WTC11 (cell line): ENCODE measurements at regions not wholly inside any gene's neighbourhood (a gene's known extent, or its start where the extent isn't known, plus 50 kb on each side); places are given as distances from the start of the nearest gene placed in this dataset.

ENCODE experiments used
- ATAC-seq: fragments of 200-7000 bp; cut with Tn5 transposase; 2 replicates; pipeline ENCODE4 v1.10.0; 2021; ENCODE audit warnings: mild to moderate bottlenecking, moderate library complexity
- CTCF ChIA-PET: fragments of 300-600 bp; sonication (Branson Sonifier 250); formaldehyde crosslinking; loops from one replicate; lab custom pipeline; 2021; ENCODE audit warnings: antibody characterized with exemption; lab: Charles Lee
- POLR2A ChIA-PET: fragments of 350-600 bp; sonication (Branson Sonifier 250); formaldehyde crosslinking; loops from one replicate; lab custom pipeline; 2021; ENCODE audit warnings: antibody characterized with exemption; lab: Charles Lee
- DNase-seq: peaks from one replicate; pipeline ENCODE4 v3.0.0; 2021; ENCODE audit warnings: low spot score
- H3K27ac Mint-ChIP-seq: 2 replicates; pipeline ENCODE4 v1.8.0; 2021; ENCODE audit warnings: mixed read lengths
- H3K27me3 Mint-ChIP-seq: 2 replicates; pipeline ENCODE4 v1.8.0; 2021; ENCODE audit warnings: low read depth, mild to moderate bottlenecking, moderate library complexity, mixed read lengths
- H3K36me3 Mint-ChIP-seq: 2 replicates; pipeline ENCODE4 v1.8.0; 2021; ENCODE audit warnings: mixed read lengths
- H3K4me1 Mint-ChIP-seq: 2 replicates; pipeline ENCODE4 v1.8.0; 2022; ENCODE audit warnings: mixed read lengths
- H3K4me3 Mint-ChIP-seq: 2 replicates; pipeline ENCODE4 v1.8.0; 2021; ENCODE audit warnings: mild to moderate bottlenecking, moderate library complexity, mixed read lengths
- H3K9me3 Mint-ChIP-seq: 2 replicates; pipeline ENCODE4 v1.8.0; 2021; ENCODE audit warnings: mixed read lengths
- AR ChIP-seq: fragments of 250-450 bp; sonication (Bioruptor Pico); IDR thresholded peaks from 2 replicates; pipeline ENCODE4 v1.9.0; 2021; ENCODE audit warnings: mild to moderate bottlenecking
- ATF6 ChIP-seq: sonication (generic); formaldehyde crosslinking; IDR thresholded peaks from 2 replicates; pipeline ENCODE4 v1.8.1; 2023; ENCODE audit warnings: mild to moderate bottlenecking, missing genetic modification reagents
- E2F1 ChIP-seq: sonication (generic); formaldehyde crosslinking; IDR thresholded peaks from 2 replicates; pipeline ENCODE4 v1.8.0; 2022; ENCODE audit warnings: mild to moderate bottlenecking, missing genetic modification reagents
- ERG ChIP-seq: fragments of 250-450 bp; sonication (Bioruptor Pico); IDR thresholded peaks from 2 replicates; pipeline ENCODE4 v1.8.0; 2021; ENCODE audit warnings: mild to moderate bottlenecking
- FOXJ3 ChIP-seq: sonication (generic); formaldehyde crosslinking; IDR thresholded peaks from 2 replicates; pipeline ENCODE4 v1.9.0; 2021; ENCODE audit warnings: missing genetic modification reagents, mild to moderate bottlenecking, borderline replicate concordance
- FOXK1 ChIP-seq: sonication (generic); formaldehyde crosslinking; IDR thresholded peaks from 2 replicates; pipeline ENCODE4 v1.8.0; 2022; ENCODE audit warnings: mild to moderate bottlenecking, moderate library complexity, missing genetic modification reagents
- MYBL2 ChIP-seq: sonication (generic); formaldehyde crosslinking; IDR thresholded peaks from 2 replicates; pipeline ENCODE4 v1.8.1; 2023; ENCODE audit warnings: mild to moderate bottlenecking, moderate library complexity, missing genetic modification reagents
- RELA ChIP-seq: sonication (generic); formaldehyde crosslinking; IDR thresholded peaks from 2 replicates; pipeline ENCODE4 v1.8.1; 2022; ENCODE audit warnings: missing genetic modification reagents, mild to moderate bottlenecking, borderline replicate concordance
- SMAD4 ChIP-seq: sonication (generic); formaldehyde crosslinking; IDR thresholded peaks from 2 replicates; pipeline ENCODE4 v1.8.0; 2022; ENCODE audit warnings: mild to moderate bottlenecking, missing genetic modification reagents
- STAT6 ChIP-seq: sonication (generic); formaldehyde crosslinking; conservative IDR thresholded peaks from 2 replicates; pipeline ENCODE4 v1.8.1; 2023; ENCODE audit warnings: mild to moderate bottlenecking, low read depth, missing genetic modification reagents, moderate library complexity
- TCF7 ChIP-seq: sonication (generic); formaldehyde crosslinking; IDR thresholded peaks from 2 replicates; pipeline ENCODE4 v1.8.0; 2022; ENCODE audit warnings: mild to moderate bottlenecking, low read depth, missing genetic modification reagents, moderate library complexity
- TP53 ChIP-seq: sonication (generic); formaldehyde crosslinking; IDR thresholded peaks from 2 replicates; pipeline ENCODE4 v1.8.1; 2023; ENCODE audit warnings: mild to moderate bottlenecking, missing genetic modification reagents
- USF2 ChIP-seq: sonication (generic); formaldehyde crosslinking; IDR thresholded peaks from 2 replicates; pipeline ENCODE4 v1.8.1; 2023; ENCODE audit warnings: mild to moderate bottlenecking, missing genetic modification reagents, moderate library complexity
- ZNF263 ChIP-seq: sonication (generic); formaldehyde crosslinking; IDR thresholded peaks from 2 replicates; pipeline ENCODE4 v1.8.1; 2022; ENCODE audit warnings: low read depth, mild to moderate bottlenecking, moderate library complexity, missing genetic modification reagents
- ZNF425 ChIP-seq: fragments of 250-450 bp; sonication (Bioruptor Pico); conservative IDR thresholded peaks from 2 replicates; pipeline ENCODE4 v1.9.0; 2021; ENCODE audit warnings: mild to moderate bottlenecking

- TF ChIP-seq E2F1 (CRISPR knock-in tag) (no peak), TCF7 (no peak), ERG (no peak), RELA (CRISPR knock-in tag) (no peak), AR (CRISPR knock-in tag) (no peak), ZNF263 (CRISPR knock-in tag) (no peak), MYBL2 (no peak)
Measured at GRCh38 chr2:18740474-18740881, 151.1 kb upstream of the NT5C1B start (continued).

- TF ChIP-seq ATF6 (CRISPR knock-in tag) (no peak), STAT6 (CRISPR knock-in tag) (no peak), USF2 (no peak), FOXJ3 (no peak), ZNF425 (CRISPR knock-in tag) (no peak), FOXK1 (CRISPR knock-in tag) (no peak), TP53 (CRISPR knock-in tag) (no peak), SMAD4 (CRISPR knock-in tag) (no peak)
- TF ChIP-seq, all 79 proteins: peak for 0
- CTCF ChIA-PET = no interaction called here
- H3K4me1 Mint-ChIP-seq = peaks cover 4% of the 10 kb centered on the region; the same call in 1 of the 2 replicates
Measured at GRCh38 chr2:18731666-18732065, 142.3 kb upstream of the NT5C1B start.

More at GRCh38 chr2:18731666-18732065, 142.3 kb upstream of the NT5C1B start:
- Mint-ChIP-seq H3K4me3 (no peak overlapping the region), H3K27ac (no peak overlapping the region), H3K9me3 (peaks cover 9% of the 10 kb centered on the region; the same call in 1 of the 2 replicates), H3K27me3 (no peaks in the 10 kb centered on the region; the same call in 1 of the 2 replicates), H3K36me3 (no peaks in the 10 kb centered on the region)
- POLR2A ChIA-PET = no interaction called here
- DNase-seq = no peak
- ATAC-seq = no peak
